ENCODE measurements at regions not wholly inside any gene's neighbourhood (a gene's known extent, or its start where the extent isn't known, plus 50 kb on each side); places are given as distances from the start of the nearest gene placed in this dataset.

DNA sequence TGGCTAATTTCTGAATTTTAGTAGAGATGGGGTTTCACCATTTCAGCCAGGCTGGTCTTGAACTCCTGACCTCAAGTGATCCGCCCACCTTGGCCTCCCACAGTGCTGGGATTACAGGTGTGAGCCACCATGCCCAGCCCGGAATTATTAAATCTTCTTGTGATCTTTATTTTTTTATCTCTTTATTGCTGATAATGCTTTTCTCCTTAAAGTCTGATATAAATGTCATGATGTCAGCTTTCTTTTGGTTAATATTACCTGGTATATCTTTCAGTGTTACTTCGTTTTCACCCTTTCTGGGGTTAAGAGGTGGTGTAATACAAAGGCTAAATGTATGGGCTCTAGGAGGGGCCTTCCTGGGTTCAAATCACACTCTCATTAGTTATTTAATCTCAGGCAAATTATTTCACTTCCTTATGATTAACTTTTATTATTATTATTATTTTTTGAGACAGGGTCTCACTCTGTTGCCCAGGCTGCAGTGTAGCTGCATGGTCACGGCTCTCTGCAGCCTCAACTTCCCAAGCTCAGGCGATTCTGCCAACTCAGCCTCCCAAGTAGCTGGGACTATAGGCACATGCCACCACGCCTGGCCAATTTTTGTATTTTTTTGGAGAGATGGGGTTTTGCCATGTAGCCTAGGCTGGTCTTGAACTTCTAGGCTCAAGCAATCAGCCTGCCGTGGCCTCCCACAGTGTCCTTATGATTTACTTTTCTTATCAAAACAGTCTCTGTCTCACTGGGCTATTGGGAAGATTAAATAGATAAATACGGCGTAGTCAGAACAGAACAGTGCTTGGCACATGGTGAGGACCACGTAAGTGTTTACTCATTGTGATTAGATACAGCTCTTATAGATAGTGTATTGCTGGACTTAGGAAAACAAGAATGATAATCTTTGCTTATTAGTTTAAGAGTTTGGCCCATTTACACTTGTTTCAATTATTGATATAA, 216.5 kb downstream of the URB2 start:
- H3K4me3 Mint-ChIP-seq: no peak overlapping the region
- DNase-seq (ENCODE audit: low read depth, low spot score): no peak
- no peaks in the 10 kb centered on the region for H3K9me3 Mint-ChIP-seq
- H3K36me3 Mint-ChIP-seq (ENCODE audit: low read depth): no peaks in the 10 kb centered on the region
- peaks cover 2% of the 10 kb centered on the region for H3K27me3 Mint-ChIP-seq (ENCODE audit: low read depth)
- TF ChIP-seq CTCF (conservative IDR thresholded peaks at IDR 0.05): no peak
- H3K4me1 Mint-ChIP-seq: no peaks in the 10 kb centered on the region
- no peak overlapping the region for H3K27ac Mint-ChIP-seq (ENCODE audit: unreplicated experiment)

DNA sequence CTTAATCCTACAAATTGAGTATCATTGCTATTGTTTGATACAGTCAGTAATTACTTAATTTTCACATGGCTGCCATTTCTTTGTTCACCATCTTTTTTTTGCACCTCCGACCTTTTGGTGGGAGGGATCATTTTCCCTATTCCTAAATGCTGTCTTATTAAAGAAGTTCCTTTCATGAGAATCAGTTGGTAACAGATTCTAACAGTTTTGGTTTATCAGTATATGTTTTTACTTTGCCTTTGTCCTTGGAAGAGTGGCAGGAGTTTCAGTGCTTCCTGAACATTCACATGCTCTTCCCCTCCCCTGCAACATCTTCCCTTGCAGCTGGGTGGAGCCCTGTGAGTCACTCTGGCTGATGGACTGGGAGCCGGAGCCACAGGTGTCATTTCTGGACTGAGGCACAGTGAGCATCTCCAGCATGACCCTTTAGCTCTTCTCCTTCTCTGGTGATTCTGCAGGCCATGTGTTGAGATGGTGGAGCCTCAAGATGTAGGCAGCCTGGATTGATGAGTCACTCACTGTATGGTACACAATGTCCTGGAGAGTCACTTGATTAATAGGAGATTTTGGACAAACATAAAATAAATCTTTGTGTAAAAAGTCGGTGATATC, 217.7 kb downstream of the URB2 start:
- Mint-ChIP-seq H3K27me3 (ENCODE audit: low read depth) (peaks cover 2% of the 10 kb centered on the region), H3K4me3 (no peak overlapping the region), H3K9me3 (no peaks in the 10 kb centered on the region), H3K27ac (ENCODE audit: unreplicated experiment) (no peak overlapping the region), H3K4me1 (no peaks in the 10 kb centered on the region), H3K36me3 (ENCODE audit: low read depth) (no peaks in the 10 kb centered on the region)
- no peak for TF ChIP-seq CTCF (conservative IDR thresholded peaks at IDR 0.05)
- DNase-seq (ENCODE audit: low read depth, low spot score): no peak

DNA sequence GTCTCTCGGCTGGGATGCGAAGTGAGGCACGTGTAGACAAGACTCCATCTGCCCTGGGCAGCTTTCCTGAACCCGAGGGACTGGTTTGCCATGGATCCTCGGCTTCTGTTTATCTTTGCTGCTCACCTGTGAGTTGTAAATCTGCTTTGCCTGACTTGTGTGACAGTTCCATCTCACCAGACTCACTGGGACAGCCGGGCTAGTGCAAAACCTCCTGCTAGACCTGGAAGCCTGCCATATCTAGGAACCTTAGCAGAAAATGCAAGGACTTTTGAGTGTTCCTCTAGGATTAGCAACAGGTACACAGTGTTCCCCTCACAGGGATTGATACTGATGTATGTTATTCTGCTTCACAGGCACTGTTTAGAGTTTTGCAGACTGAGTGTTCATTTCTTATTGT, 218.6 kb downstream of the URB2 start:
- DNase-seq (ENCODE audit: low read depth, low spot score): no peak
- Mint-ChIP-seq H3K4me3 (no peak overlapping the region), H3K4me1 (no peaks in the 10 kb centered on the region), H3K9me3 (no peaks in the 10 kb centered on the region), H3K27ac (ENCODE audit: unreplicated experiment) (no peak overlapping the region), H3K36me3 (ENCODE audit: low read depth) (no peaks in the 10 kb centered on the region), H3K27me3 (ENCODE audit: low read depth) (peaks cover 2% of the 10 kb centered on the region)
- TF ChIP-seq CTCF (conservative IDR thresholded peaks at IDR 0.05): no peak

DNA sequence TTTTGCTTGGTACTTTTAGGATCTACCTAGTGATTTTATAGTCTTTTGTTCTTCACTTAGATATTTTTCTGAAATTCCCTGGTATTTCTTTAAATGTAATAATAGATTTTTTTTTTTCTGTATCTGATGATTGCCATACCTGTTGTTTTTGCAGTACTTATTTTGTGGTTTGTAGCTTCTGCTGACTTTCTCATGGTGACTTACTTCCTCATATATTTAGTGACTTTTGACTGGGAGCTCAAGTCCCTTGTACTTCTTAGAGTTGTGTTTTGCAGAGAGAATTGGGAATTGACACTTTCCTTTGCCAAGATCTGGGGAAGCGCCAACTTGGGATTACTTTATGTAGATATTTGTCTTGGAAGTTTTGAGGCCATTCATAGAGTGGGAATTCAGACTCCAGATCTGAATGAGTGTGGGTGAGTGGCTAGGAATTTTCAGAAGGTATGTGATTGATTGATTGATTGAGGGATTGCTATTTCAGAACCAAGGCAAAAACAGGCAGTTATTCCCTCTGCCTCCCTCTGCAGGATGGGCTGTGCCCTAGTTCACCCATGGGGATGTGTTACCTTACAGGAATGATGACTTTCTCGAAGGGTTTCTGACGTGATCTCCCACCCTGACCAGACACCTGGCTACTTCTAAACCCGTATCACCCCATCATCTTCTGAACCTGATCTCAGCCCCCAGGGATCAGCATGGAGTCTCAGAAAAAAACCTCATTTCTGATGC, 219.5 kb downstream of the URB2 start:
- H3K27ac Mint-ChIP-seq (ENCODE audit: unreplicated experiment): no peak overlapping the region
- H3K9me3 Mint-ChIP-seq: no peaks in the 10 kb centered on the region
- H3K27me3 Mint-ChIP-seq (ENCODE audit: low read depth): peaks cover 2% of the 10 kb centered on the region
- no peaks in the 10 kb centered on the region for H3K4me1 Mint-ChIP-seq
- H3K36me3 Mint-ChIP-seq (ENCODE audit: low read depth): no peaks in the 10 kb centered on the region
- H3K4me3 Mint-ChIP-seq: no peak overlapping the region
- DNase-seq (ENCODE audit: low read depth, low spot score): no peak
- TF ChIP-seq CTCF (conservative IDR thresholded peaks at IDR 0.05): no peak

- H3K27me3 Mint-ChIP-seq (ENCODE audit: low read depth): peaks cover 2% of the 10 kb centered on the region
- H3K36me3 Mint-ChIP-seq (ENCODE audit: low read depth): no peaks in the 10 kb centered on the region
- no peak overlapping the region for H3K4me3 Mint-ChIP-seq
- H3K4me1 Mint-ChIP-seq: no peaks in the 10 kb centered on the region
- no peaks in the 10 kb centered on the region for H3K9me3 Mint-ChIP-seq
- H3K27ac Mint-ChIP-seq (ENCODE audit: unreplicated experiment): no peak overlapping the region
- TF ChIP-seq CTCF (conservative IDR thresholded peaks at IDR 0.05): no peak
- no peak for DNase-seq (ENCODE audit: low read depth, low spot score)
These were observed 220.3 kb downstream of the URB2 start for GRCh38 chr1:229846351-229846750.

Data from neural crest cell (in vitro differentiated cells).